ENCODE measurements at regions not wholly inside any gene's neighbourhood (a gene's known extent, or its start where the extent isn't known, plus 50 kb on each side); places are given as distances from the start of the nearest gene placed in this dataset.

DNA sequence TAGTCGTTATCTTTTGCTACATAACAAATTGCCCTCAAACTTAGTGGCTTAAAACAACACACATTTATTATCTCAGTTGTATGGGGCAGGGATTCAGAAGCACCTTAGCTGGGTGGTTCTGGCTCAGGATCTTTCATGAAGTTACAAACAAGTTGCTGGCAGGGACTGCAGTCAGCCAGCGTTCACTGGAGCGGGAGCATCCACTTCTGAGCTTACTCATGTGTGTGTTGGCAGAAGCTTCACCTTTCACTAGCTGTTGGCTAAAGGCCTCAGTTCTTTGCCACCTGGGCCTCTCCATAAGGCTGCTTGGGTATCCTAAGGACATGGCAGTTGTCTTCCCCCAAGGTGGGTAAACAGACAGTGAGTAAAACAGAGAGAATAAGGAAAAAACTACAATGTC lies 365.7 kb downstream of the RPS29 start:
- no peak for DNase-seq

DNA sequence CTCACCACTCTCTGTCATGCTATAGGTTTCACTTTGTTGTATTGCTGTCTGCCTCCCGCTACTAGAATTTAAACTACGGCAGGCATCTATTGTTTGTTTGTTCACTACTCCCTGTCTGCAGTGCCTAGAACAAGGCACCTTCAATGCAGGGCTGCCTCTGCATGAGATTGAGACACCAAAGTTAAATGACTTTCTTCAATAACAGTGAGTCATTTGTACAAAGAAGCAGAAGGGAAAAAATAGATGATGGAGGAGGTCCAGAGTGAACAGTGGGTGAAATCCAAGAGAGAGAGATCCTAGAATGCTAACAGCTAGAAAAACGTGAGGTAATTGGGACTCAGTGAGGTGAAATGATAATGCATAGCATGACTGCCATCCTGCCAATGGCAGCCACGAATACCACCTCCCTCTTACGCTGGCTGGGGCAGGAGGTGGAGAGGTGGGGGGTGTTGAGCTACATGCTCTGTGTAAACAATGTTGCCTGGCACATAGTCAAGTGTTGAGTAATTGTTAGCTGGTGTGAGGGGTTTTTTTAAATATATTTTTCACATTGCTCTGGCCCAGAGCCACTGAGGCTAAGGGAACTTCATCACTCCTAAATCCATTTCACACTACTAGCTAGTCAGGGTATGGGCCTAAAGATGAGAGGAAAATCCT lies 367.6 kb downstream of the RPS29 start:
- DNase-seq: no peak

DNA sequence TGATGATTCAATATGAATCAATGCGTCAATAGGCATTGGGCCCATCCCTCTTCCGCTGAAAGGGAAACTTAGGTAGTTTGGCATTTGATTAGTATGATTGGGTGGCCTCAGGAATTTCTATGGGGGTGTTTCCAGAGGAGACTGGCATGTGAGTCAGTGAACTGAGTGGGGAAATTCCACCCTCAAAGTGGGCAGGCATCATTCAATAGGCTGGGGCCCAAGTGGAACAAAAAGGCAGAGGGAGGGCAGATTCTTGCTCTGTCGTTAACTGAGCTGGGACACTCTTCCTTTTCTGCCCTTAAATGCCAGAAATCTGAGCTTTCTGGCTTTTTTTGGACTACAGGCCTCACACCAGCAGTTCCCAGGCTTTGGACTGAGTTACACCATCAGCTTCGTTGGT lies 373.5 kb downstream of the RPS29 start:
- DNase-seq: no peak

DNA sequence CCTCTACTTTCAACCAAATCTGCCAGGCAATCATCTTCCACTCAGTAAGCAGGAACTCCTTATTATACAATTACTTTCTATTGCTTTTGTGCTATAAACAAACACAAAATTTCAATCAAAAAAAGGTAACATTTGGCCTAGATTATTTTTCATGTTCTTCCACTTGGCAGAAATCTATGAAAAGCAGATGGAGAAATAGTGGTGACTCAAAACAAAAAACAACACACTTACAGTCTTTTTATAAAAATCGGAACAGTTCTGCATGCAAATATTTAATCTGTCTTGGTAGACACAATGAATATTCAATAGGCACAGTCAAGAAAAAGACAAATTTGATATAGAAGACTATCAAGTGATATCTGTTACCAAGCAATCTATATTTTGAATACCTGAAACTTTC lies 376.8 kb downstream of the RPS29 start:
- no peak for DNase-seq

DNA sequence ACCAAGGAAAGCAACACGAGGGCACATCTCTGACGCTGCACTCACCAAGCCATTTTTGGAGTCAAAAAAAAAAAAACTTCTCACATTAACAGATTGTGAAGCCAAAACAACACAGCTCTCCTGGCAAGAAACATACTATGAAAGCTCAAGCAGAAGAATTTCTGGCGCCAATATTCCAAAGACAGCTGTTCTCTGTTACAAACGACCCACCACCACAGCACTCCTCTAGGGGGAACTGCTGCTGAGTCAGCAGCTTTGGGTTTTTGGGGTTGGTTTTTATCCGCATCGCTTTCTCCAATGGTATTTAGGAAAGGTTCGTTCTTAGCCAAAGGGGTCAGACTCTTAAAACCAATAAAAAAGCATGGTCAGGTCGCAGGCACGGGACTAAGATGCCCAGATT lies 379.4 kb downstream of the RPS29 start:
- DNase-seq: no peak

DNA sequence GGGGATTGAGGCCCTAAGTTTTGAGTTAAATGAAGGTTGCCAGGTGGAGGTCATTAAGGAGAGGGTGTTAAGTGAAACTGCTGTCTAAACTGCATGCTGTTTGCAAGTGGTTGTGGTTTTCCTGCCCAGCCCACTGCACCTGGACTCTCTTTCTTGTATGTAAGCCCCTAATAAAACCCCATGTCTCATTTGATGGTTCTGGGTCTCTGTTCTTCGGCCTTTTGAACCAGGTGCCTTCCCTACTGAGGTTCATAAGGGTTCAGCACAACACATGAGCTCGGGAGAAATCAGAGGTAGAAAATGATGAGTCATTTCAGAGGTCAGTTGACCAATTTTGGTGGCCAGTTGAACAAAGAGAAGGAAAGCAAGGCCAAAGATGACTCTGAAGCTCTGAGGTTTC lies 382.5 kb downstream of the RPS29 start:
- no peak for DNase-seq

DNA sequence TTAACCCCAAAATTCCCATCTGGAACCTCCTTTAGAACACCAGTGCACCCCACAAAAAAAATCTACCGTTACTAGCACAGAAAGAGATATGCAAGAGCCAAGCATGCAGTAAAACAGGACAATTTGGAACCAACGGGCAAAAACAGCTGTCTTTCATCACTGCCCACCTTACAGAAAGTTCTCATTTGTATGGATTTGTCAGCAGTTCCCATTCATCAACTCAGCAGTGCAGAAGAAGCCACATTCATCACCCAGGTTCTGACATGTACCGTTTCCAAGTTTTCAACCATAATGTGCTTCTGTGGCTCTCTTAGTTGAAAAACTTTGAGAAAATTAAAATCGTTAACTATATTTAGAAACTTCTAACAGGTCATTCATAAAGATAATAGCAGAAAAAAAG lies 387.0 kb downstream of the RPS29 start:
- no peak for DNase-seq

DNA sequence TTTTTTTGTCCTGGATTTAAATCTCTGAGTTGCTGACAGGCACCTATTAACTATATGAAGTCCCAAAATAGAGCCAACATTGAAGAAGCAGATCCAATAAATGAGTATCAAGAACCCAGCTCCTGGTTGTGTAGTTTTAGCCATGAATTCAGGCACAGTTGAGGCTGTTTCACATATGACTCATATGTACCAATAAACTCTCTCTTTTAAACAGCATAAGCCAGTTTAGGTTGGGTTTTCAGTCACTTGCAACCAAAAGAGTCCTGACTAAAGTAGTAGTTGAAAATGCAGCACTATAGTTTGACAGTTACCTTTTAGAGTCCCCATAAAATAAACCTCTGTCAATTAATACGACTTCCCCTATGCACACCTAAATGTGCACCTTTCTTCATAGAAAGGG lies 389.9 kb downstream of the RPS29 start:
- DNase-seq: no peak

DNA sequence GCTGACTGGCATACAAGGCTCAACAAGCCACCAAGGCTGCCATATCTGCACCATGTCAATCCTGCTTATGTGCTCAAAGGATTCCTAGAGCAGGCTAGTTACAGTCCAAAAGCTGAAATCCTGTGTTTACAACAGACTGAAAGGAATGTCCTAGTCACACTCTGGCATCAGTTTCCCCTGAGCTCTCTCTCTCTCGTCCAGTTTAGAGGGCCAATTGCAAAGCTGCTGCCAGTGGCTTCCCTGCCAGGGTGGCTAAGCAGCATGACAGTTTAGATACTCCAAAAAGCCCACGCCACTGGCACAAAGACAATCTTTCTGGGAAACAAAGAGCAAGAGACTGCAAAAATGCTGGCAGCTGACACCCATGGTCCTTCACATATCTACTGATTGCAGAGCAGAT lies 392.1 kb downstream of the RPS29 start:
- no peak for DNase-seq

DNA sequence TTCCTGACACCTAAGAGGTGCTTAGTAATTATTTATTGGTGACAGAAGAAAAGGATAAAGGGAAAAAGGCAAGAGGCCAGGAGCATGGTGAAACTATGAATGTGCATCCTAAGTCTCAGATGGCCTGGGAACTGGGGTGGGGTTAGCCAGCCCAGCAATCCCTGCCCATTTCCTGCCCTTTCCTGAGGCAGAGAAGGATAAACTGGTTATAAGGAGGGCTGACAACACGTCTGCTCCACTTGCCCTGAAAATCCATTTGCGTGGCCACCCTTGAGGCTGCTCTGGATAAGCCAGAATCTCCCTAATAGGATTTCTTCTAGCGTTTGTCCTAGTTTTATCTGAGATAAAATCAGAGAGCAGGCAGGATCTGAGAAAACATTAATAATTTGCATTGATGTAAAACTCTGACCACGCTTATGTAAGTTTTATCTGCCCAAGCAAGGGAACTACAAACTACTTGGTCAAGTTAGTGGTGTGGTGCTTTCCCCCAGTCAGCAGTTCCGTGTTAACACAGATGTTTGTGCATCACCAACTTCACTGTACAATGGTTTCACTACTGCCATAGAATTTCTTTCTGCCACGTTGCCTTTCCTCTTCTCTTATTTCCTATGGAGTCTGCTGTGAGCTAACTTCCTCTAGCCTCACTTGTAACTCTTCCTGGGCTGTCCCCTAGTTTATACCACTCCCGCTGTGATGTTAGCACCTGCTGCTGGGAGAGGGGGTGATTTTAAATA lies 392.7 kb downstream of the RPS29 start:
- no peak for DNase-seq

DNA sequence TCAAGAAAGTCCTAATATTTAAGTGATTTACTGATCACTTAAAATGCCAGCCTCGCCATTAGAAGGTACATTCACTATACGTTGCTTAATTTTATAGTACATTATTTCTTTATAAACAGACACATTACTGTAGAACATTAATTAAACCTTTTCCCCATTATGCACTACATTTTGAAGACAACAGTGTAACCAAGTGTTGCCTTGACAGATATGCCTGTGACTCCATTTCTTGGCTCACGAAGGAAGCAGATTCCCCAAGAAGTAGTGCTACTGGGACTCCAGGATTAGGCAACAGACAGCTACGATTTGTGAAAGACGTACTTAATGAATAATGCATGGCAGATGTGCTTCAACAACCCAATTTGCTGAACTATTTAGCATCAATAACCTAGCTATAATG lies 394.8 kb downstream of the RPS29 start:
- no peak for DNase-seq

DNA sequence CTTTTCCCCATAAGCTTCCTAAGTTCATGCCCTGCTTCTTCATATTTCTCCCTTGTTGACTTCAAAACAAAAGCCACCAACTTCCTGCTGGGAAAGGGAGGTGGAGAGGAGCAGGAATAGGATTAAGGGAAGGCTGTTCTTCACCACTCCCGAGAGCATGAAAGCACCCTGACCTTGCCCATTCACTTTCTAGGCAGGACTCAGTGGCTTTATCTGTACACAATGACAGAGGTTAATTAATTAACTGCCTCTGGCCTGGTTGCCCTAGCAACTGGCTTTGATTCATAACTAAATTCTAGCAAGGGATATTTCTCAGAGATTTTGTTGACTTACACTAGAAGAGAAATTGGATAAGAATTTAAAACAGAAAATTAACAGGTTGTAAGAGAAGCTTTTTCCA lies 396.8 kb downstream of the RPS29 start:
- DNase-seq: no peak

DNA sequence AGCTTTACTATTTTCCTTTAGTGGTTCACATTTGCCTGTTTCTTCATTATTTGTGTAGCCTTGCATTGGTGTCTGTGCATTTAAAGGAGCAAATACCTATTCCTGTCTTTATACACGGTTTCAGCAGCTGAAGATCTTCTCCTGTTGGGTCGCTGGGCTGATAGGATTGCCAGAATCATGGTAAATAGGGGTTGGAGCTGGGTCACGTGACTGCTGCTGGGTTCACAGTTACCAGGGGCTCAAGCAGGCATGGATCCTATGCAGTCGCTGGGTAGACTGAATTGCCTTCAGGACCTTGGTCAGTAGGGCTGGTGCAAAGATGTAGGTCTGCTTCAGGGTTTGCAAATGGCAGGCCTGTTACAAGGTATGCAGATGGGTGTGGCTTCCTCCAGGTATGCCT lies 398.4 kb downstream of the RPS29 start:
- no peak for DNase-seq

DNA sequence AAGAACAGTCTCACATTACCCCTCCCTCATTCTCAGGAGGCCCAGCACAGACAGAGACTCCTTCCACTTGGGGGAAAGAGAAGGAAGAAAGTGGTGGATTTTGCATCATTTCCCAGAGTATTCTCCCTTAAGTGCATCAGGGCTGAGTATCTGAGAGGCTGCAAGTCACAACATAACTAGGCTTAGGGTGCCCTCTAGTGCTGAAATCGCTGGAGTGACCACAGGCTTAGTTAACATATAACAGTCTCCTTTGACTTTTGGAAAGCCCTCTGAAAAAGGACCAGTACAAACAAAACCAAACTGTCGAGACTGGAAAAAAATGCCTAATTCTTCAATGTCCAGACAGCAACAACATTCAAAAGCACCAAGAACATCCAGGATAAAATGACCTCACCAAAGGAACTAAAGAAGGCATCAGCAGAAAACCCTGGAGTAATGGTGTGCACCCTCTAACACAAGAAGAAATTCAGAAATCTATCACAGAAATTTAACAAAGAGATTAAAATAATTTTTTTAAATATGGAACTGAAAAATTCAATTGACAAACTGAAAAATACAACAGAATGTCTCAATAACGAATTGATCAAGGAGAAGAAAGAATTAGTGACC lies 412.3 kb downstream of the RPS29 start:
- peak; percentile 79 for DNase-seq

DNA sequence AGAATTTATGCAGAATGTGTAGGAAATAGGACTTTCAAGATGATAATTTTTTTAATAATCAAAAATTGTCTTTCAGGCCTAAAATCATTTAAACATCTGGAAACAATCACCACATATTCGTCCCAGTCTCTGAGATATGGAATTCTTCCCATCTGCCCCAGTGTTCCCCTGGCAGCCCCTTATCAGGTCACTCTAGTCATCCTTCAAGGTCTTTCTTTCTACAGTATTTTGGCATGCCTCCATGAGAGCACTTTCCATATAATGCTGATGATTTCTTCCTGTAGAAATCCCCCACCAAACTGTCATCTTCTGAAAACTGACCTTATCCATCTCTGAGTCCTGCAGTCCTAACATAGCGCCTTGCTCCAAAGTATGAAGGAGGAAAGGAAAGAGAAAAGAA lies 422.1 kb downstream of the RPS29 start:
- DNase-seq: no peak

DNA sequence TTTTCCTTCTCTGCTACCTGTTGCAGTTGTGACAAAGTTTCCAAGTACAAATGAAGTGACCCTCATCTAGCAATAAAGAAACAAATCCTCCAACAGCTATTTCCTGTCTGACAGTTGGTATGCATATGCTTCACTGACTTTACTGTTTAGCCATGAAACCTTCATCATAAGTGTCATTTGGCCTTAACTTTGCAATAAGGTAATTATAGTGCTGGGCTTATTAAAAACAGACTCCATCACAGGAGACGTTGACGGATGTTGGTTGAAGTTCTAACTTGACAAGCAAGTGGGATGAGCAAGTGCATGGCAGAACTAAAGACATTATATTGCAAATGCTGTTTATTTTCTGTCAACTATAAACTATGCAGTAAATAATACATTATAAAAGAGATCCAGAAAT lies 425.2 kb downstream of the RPS29 start:
- DNase-seq: no peak

DNA sequence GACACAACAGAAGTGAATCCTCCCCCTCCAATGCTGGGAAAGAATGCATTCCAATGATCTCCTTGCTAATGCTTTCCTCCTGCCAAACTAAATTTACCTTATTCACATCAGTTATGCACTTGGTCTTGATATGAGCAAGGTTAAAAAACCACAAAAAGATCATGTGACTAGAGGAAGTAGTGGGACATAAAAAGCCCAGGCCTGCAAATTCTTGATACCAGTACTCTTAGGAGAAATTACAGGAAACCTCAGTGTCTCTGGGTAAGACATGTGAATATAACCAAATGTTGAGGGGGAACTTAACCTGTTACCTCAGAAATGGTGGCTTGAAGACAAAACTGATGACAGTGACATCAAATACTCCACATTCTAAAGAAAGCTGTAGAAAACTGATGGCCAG lies 427.1 kb downstream of the RPS29 start:
- no peak for DNase-seq

DNA sequence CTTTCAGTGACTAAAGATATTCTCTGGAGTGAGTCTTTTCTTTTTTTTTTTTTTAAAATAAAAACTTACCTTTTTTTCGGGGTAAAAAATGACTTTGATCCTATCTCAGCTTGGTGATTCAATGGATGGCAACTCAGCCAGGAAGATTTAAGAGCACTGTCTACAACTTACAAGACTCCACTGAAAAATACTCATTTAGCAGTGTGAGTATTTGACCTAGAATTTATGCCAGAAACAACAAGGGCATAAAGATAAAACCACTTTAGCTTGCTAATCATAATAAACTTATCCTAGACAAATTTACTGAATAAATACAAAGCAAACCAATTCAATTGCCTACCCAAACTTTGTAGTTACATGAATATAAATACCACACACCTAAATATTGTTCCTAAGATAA lies 446.6 kb downstream of the RPS29 start:
- DNase-seq: no peak

DNA sequence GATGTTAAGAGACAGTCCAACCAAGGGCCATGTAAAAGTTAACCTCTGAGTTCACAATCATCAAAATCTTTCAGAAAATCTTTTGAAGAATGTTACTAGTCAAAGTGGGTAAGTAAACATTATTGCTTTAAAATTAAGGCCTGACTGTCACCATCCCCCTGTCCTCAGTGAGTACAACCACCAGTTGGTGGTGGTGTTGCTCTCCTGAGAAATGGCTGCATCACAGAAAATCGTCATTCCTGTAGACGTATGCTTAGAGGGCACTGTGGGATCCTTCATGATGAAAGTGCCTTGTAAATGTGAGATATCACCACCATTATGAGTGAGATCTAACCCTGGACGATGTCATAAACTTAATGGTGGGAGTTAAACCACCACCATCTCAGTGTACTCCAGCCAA lies 451.2 kb downstream of the RPS29 start:
- no peak for DNase-seq

DNA sequence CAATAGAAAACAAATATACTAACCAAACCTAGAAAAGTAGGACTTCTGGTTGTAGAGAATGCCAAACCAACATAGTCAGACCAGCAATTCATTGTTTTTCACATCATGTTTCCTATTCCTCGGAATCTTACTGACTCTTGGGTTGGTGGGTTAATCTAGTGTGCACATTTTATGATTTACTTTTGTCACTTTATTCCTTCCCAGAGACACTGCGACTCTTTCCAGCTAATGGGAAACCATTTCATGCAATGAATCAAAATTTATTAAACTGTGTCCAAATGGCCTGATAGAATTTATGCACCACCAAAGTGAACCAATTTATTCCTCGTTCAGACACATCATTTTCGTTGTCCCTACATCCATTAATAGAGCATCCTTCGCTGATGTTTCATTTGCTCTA lies 464.9 kb downstream of the RPS29 start:
- no peak for DNase-seq

DNA sequence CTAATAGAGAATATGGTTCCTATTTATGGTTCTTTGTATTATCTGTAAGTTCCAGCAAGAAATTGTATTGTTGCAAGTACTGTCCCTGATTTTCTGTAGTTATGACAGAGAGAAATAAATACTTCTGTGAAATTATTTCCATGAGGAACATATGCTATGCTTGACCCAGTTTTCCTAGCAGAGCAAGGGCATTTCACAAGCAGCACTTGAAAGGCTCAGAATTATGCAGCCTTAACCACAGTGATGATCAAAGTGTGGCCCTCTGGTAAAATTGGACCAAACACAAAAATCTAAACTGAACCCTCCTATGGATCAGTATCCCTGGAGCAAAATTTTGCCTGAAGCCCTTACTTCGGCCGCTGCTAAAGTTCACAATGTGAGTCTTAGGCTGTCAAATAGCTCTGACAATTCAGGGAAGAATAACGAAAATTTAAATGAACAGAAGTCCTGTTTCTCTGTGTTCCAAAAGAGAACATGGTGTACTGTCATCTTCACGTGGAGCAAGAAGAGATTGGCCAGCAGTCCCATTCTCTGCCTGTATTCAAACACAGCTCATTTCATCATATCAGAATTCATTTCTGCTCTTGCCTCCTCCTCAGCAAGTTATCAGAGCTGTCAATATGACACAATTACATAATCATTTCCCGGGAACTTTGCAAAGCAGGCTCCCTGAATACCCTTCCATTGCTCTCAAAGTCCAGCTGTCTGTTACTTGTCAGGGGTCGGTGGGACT lies 471.9 kb downstream of the RPS29 start:
- DNase-seq: no peak

DNA sequence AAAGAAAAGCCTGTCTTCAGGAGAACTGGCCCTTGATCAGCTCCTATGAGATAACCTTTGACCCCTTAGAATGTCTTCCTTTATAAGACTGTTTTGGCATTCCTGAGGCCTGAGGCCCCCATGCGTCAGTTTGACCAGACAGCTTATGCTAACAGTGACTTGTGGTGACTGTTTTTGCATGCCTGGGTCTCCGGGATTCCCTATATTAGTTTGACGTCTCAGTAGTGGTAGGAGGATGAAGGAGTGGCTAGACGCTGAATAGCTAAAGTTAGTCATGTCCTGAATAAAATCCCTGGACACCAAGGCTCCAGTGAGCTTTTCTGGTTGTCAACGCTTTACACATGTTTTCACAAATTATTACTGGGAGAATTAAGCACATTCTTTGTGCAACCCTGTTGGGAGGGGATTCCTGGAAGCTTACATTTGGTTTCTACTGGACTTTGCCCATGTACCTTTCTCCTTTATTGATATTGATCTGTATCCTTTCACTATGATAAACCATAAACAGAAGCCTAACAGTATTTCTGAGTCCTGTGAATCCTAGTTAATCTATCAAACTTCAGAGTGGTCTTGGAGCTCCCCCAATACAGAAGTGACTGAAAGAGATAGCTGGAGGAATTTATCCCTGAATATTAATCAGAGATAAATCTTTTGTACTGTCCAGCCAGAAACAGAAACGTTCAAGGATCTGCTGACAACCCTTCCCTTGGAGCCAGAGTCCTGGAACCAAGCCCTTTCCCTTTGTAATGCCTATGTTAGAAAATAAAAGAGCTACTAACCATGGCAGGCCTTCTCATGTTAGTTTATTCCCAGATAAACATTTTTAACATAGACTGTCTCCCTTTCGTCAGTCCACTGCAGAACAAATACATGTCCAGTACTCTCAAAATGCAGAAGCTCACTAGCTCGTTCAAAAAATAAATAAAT lies 479.2 kb downstream of the RPS29 start:
- no peak for DNase-seq

DNA sequence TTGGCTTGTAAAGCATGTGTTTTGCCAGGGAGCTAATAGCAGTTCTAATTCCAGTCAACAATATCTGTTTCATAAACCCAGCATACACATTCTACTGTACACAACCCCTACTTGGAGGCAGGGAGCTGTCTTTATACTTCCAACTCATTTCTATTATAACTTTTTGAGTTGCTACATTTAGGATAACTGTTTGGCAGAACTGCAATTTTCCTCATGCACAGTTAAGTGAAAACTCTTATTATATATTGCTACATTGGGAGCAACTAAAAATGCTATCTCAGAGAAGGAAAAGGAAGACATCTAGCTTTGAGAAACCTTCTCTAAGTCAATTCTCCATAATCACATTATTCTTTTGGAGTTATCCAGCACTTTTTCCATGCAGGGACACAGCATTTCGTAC lies 480.2 kb downstream of the RPS29 start:
- no peak for DNase-seq
